ENCODE measurements at regions not wholly inside any gene's neighbourhood (a gene's known extent, or its start where the extent isn't known, plus 50 kb on each side); places are given as distances from the start of the nearest gene placed in this dataset.

DNA sequence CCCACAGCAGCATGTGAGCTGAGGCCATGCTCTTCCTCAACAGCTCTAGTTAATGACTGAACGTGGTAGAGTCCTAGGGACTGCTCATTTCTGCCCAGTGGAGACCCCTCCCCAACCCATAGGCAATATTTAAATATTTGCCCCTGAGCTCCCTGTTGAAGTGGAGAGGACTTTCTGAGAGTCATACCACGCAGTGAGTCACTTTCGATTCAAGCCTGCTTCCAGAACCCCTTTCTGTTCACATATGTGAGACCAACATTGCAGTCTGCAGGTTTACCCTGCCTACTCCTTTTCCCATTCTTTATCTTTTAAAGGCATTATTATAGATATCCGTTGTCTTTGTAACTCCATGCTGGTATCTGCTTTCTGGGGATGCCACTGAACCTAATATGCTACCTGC lies 946.3 kb downstream of the JRKL start:
- POLR2A ChIA-PET (ENCODE audit: unreplicated experiment): no interaction called here
- H3K9me3 ChIP-seq (ENCODE audit: control insufficient read depth, insufficient read depth, low read length): peaks cover 2% of the 10 kb centered on the region; the same call in 1 of the 2 replicates
- no peaks in the 10 kb centered on the region for H3K36me3 ChIP-seq (ENCODE audit: control insufficient read depth, insufficient read depth, low read length)
- H3K79me1 ChIP-seq (ENCODE audit: low read depth in 1 of 2, low read length in 2 of 2): no peaks in the 10 kb centered on the region
- no CpG with 5 or more reads among the region's 4 CpGs for WGBS, 2 experiments (ENCODE audit: extremely low coverage in 2 of 2, insufficient read length in 1 of 2)
- H3K9ac ChIP-seq (ENCODE audit: low read depth, low read length): no peak overlapping the region
- H2BK5ac ChIP-seq (ENCODE audit: low read depth, low read length, poor library complexity, severe bottlenecking): no peak overlapping the region
- no peaks in the 10 kb centered on the region for H4K20me1 ChIP-seq (ENCODE audit: insufficient read depth, low read length)
- H2BK120ac ChIP-seq (ENCODE audit: low read depth, low read length): no peak overlapping the region
- H4K91ac ChIP-seq (ENCODE audit: insufficient read depth, low read depth, low read length): no peak overlapping the region
- intact Hi-C loops (cut with micrococcal nuclease) (no loop called here), dilution Hi-C loops (cut with HindIII; ENCODE audit: low sequenced_read_pairs, unreplicated experiment) (no loop called here), in situ Hi-C loops (cut with MboI; ENCODE audit: low sequenced_read_pairs) (no loop called here)
- H2AK5ac ChIP-seq (ENCODE audit: low read depth, low read length): no peak overlapping the region
- no peak for ATAC-seq (ENCODE audit: low read depth)
- H3K27me3 ChIP-seq (ENCODE audit: control insufficient read depth, insufficient read depth, low read length): no peaks in the 10 kb centered on the region
- no peak for DNase-seq
- no peak overlapping the region for H4K5ac ChIP-seq (ENCODE audit: low read depth, low read length)
- no peak overlapping the region for H2BK20ac ChIP-seq (ENCODE audit: low read depth, low read length)
- H2BK15ac ChIP-seq (ENCODE audit: low read depth, low read length): no peak overlapping the region
- no peak overlapping the region for H4K8ac ChIP-seq (ENCODE audit: low read depth in 2 of 2, low read length in 2 of 2)
- no peak overlapping the region for H3K18ac ChIP-seq (ENCODE audit: low read depth, low read length)
- BruUV-seq (replicated peaks): no TSS peak
- H3K4ac ChIP-seq (ENCODE audit: low read depth, low read length): no peak overlapping the region
- H2AFZ ChIP-seq (replicated peaks; ENCODE audit: low read length, poor library complexity): no peak overlapping the region
- H3K4me3 ChIP-seq (ENCODE audit: insufficient read depth, low read depth, low read length): no peak overlapping the region
- no peak overlapping the region for H3K14ac ChIP-seq (replicated peaks; ENCODE audit: low read depth, low read length)
- CTCF ChIA-PET: no interaction called here
- no peak overlapping the region for H3K4me2 ChIP-seq (ENCODE audit: low read depth, low read length)
- no peaks in the 10 kb centered on the region for H3K9me1 ChIP-seq (ENCODE audit: insufficient read depth, low read length)
- TF ChIP-seq RFX5 (IDR thresholded peaks at IDR 0.05; ENCODE audit: low read depth, low read length) (no peak), MAFK (IDR thresholded peaks at IDR 0.05; ENCODE audit: low read depth, low read length) (no peak), POLR2A (IDR thresholded peaks at IDR 0.05; ENCODE audit: low read depth, low read length) (no peak), FOS (IDR thresholded peaks at IDR 0.05; ENCODE audit: low read depth, low read length) (no peak), NFE2L2 (IDR thresholded peaks at IDR 0.05; ENCODE audit: low read depth, low read length) (no peak), MAZ (IDR thresholded peaks at IDR 0.05; ENCODE audit: borderline replicate concordance, low read depth, low read length) (no peak), BHLHE40 (IDR thresholded peaks at IDR 0.05; ENCODE audit: low read depth, low read length) (no peak), MXI1 (IDR thresholded peaks at IDR 0.05; ENCODE audit: borderline replicate concordance, low read depth, low read length) (no peak), CHD1 (IDR thresholded peaks at IDR 0.05; ENCODE audit: low read depth, low read length) (no peak), CEBPB (IDR thresholded peaks at IDR 0.05; ENCODE audit: low read depth, low read length) (no peak)
- TF ChIP-seq, protein P1, sequence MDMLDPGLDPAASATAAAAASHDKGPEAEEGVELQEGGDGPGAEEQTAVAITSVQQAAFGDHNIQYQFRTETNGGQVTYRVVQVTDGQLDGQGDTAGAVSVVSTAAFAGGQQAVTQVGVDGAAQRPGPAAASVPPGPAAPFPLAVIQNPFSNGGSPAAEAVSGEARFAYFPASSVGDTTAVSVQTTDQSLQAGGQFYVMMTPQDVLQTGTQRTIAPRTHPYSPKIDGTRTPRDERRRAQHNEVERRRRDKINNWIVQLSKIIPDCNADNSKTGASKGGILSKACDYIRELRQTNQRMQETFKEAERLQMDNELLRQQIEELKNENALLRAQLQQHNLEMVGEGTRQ (IDR thresholded peaks at IDR 0.05; ENCODE audit: low read depth, low read length): no peak
- TF ChIP-seq, protein P2, sequence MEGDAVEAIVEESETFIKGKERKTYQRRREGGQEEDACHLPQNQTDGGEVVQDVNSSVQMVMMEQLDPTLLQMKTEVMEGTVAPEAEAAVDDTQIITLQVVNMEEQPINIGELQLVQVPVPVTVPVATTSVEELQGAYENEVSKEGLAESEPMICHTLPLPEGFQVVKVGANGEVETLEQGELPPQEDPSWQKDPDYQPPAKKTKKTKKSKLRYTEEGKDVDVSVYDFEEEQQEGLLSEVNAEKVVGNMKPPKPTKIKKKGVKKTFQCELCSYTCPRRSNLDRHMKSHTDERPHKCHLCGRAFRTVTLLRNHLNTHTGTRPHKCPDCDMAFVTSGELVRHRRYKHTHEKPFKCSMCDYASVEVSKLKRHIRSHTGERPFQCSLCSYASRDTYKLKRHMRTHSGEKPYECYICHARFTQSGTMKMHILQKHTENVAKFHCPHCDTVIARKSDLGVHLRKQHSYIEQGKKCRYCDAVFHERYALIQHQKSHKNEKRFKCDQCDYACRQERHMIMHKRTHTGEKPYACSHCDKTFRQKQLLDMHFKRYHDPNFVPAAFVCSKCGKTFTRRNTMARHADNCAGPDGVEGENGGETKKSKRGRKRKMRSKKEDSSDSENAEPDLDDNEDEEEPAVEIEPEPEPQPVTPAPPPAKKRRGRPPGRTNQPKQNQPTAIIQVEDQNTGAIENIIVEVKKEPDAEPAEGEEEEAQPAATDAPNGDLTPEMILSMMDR (conservative IDR thresholded peaks at IDR 0.05; ENCODE audit: low read depth, low read length): no peak
- no peak overlapping the region for H2AK9ac ChIP-seq (replicated peaks; ENCODE audit: low read depth, low read length, poor library complexity)
- H3K23ac ChIP-seq (ENCODE audit: low read depth, low read length): no peak overlapping the region
- H3K4me1 ChIP-seq (ENCODE audit: control insufficient read depth, insufficient read depth, low read length): no peaks in the 10 kb centered on the region
- H3K27ac ChIP-seq (ENCODE audit: insufficient read depth, low read length): no peak overlapping the region
- H3K56ac ChIP-seq (ENCODE audit: extremely low read depth, insufficient read depth, low read length): no peak overlapping the region

All from IMR-90 (cell line).